A673 (cell line): ENCODE measurements at regions not wholly inside any gene's neighbourhood (a gene's known extent, or its start where the extent isn't known, plus 50 kb on each side); places are given as distances from the start of the nearest gene placed in this dataset.

Experiments
- BruUV-seq: library from RNA; stranded (reverse); fragments of 400-500 nt; replicated peaks from 2 replicates; lab custom pipeline; 2021; lab: Mats Ljungman, UMichigan
- CTCF ChIA-PET: fragments of 300-600 bp; sonication (Branson Sonifier 250); formaldehyde crosslinking; loops from one replicate; lab custom pipeline; 2022; ENCODE audit warnings: antibody characterized with exemption; lab: Charles Lee
- POLR2A ChIA-PET: fragments of 300-600 bp; sonication (Branson Sonifier 250); formaldehyde crosslinking; loops from one replicate; lab custom pipeline; 2022; ENCODE audit warnings: antibody characterized with exemption; ENCODE audit not compliant: low non-redundant PET; lab: Charles Lee
- DNase-seq: peaks from one replicate; pipeline ENCODE4 v3.0.0-alpha.2; 2015; ENCODE audit warnings: low spot score
- H3K27ac ChIP-seq: fragments of 200-600 bp; sonication (generic); 2 replicates; pipeline ENCODE4 v1.5.1; 2016; ENCODE audit warnings: mixed run types, low read depth, mild to moderate bottlenecking, mixed read lengths, antibody characterized with exemption, low read length; ENCODE audit not compliant: poor library complexity, severe bottlenecking
- H3K27me3 ChIP-seq: fragments of 200-600 bp; sonication (generic); replicated peaks from 2 replicates; pipeline ENCODE4 v1.6.1; 2017; ENCODE audit warnings: mixed run types, low read depth, mild to moderate bottlenecking, mixed read lengths, antibody characterized with exemption, low read length; ENCODE audit not compliant: insufficient read depth, poor library complexity
- H3K36me3 ChIP-seq: fragments of 200-600 bp; sonication (generic); 2 replicates; pipeline ENCODE4 v1.6.1; 2016; ENCODE audit warnings: mixed run types, mild to moderate bottlenecking, mixed read lengths, antibody characterized with exemption, low read length; ENCODE audit not compliant: insufficient read depth, poor library complexity, severe bottlenecking
- H3K4me1 ChIP-seq: fragments of 200-600 bp; sonication (generic); 2 replicates; pipeline ENCODE4 v1.6.1; 2017; ENCODE audit warnings: mixed run types, mild to moderate bottlenecking, mixed read lengths, antibody characterized with exemption, low read length; ENCODE audit not compliant: insufficient read depth, poor library complexity, severe bottlenecking
- H3K4me3 ChIP-seq: fragments of 200-600 bp; sonication (generic); 2 replicates; pipeline ENCODE4 v1.5.1; 2016; ENCODE audit warnings: low read depth, mixed run types, mild to moderate bottlenecking, mixed read lengths, low read length; ENCODE audit not compliant: poor library complexity, severe bottlenecking
- H3K9me3 ChIP-seq: fragments of 200-600 bp; sonication (generic); 2 replicates; pipeline ENCODE4 v1.6.1; 2016; ENCODE audit warnings: mixed run types, low read depth, mild to moderate bottlenecking, mixed read lengths, antibody characterized with exemption, low read length; ENCODE audit not compliant: poor library complexity, severe bottlenecking
- EZH2 ChIP-seq: fragments of 200-600 bp; sonication (generic); IDR thresholded peaks from 2 replicates; pipeline ENCODE4 v1.6.1; 2017; ENCODE audit warnings: borderline replicate concordance, low read depth, mild to moderate bottlenecking, mixed read lengths, antibody characterized with exemption, low read length; ENCODE audit not compliant: poor library complexity, severe bottlenecking
- intact Hi-C: fragments of 100-400 bp; cut with micrococcal nuclease; formaldehyde crosslinking; loops from one replicate; pipeline ENCODE4 v1.10.0; 2022; ENCODE audit not compliant: unreplicated experiment
- TF ChIP-seq, protein P1 (sequence below): fragments of 300-800, 200-600 bp; sonication (generic); conservative IDR thresholded peaks from 2 replicates; pipeline ENCODE4 v1.5.1; 2017; ENCODE audit warnings: low read depth, mild to moderate bottlenecking, antibody characterized with exemption, low read length, moderate library complexity, mixed read lengths

DNA sequence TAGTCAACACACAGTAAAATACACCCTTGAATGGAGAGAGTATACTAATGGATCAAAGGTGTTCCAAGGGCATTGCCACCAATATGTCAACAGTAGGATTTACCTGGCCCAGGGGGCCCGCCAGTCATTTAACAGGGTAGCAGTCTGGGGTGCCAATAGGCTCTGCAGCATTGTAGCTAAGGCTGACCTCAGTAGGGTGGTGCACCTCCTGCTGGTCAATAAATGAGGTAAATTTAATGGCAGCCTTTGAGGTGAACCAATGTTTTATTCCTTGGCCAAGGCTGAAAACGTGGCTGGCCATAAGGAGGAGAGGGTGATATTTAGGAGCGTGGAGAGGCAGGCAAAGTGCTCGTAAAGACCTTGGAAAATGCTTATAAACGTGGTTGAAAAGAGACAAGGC, 147.2 kb downstream of the RPS12 start:
- no peak overlapping the region for H3K4me3 ChIP-seq
- no peak overlapping the region for H3K27ac ChIP-seq
- peaks cover 52% of the 10 kb centered on the region for H3K27me3 ChIP-seq
- DNase-seq = no peak
- ChIA-PET POLR2A (interaction anchor here (0.5 kb wide), 1 partner anchor 1427 kb away, joined by 4 read pairs; no protein-coding TSS in a partner anchor), CTCF (interaction anchor here (0.6 to 1.5 kb wide), 3 partner anchors 132 to 431 kb away, joined by 4 to 7 read pairs (median 5); no protein-coding TSS in a partner anchor)
- no TSS peak for BruUV-seq
- H3K9me3 ChIP-seq = no peaks in the 10 kb centered on the region
- TF ChIP-seq, protein P1, sequence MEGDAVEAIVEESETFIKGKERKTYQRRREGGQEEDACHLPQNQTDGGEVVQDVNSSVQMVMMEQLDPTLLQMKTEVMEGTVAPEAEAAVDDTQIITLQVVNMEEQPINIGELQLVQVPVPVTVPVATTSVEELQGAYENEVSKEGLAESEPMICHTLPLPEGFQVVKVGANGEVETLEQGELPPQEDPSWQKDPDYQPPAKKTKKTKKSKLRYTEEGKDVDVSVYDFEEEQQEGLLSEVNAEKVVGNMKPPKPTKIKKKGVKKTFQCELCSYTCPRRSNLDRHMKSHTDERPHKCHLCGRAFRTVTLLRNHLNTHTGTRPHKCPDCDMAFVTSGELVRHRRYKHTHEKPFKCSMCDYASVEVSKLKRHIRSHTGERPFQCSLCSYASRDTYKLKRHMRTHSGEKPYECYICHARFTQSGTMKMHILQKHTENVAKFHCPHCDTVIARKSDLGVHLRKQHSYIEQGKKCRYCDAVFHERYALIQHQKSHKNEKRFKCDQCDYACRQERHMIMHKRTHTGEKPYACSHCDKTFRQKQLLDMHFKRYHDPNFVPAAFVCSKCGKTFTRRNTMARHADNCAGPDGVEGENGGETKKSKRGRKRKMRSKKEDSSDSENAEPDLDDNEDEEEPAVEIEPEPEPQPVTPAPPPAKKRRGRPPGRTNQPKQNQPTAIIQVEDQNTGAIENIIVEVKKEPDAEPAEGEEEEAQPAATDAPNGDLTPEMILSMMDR = peak; percentile 48
- TF ChIP-seq EZH2 = no peak
- no peaks in the 10 kb centered on the region for H3K36me3 ChIP-seq
- intact Hi-C loops = loop anchor here (5.0 kb wide), 3 partner anchors 231 to 591 kb away; no protein-coding TSS in a partner anchor
- H3K4me1 ChIP-seq = no peaks in the 10 kb centered on the region

DNA sequence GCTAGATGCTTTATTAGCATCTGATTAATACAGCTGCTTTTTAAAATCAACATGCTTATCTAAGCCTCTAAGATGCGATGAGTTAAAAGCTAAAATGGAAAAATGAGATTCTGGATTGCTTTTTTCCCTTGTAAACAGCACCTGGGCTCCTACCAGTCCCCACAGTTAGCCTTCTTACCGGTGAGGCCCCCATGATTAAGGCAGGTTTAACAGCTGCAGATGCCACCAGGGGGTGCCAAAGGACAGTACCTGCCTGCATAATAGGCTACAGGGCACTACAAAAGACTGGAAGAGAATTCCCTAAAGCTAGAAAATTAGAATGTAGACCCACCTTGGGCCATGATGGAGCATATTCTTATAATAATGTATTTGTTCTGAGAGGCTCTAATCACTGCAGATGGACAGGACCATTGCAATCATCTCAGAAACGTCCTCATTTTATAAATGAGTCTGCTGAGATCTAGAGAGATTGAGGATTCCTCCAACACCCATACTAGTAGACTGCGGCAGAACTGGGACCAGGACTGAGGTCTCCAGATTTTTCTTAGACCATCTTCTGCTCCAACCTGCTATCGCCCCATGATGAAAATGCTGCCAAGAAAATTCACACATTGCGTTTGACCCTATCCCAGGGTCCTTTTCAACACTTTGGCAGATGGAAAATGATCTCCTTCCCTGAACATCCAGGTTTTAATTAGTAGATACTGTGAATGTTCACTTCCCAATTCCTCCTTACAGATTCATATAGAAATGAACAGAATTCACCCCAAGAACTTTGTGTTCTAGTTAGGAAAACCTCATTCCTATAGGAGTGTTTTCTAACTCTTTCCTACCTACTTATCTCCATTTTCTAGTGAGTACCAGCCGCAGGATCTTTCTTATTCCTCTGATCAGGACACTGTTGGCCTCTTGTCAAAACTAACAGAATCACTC, 148.8 kb downstream of the RPS12 start:
- H3K36me3 ChIP-seq = no peaks in the 10 kb centered on the region
- CTCF ChIA-PET = interaction anchor here (0.5 to 0.6 kb wide), 4 partner anchors 293 to 431 kb away, joined by 3 to 18 read pairs (median 6); no protein-coding TSS in a partner anchor
- no peak overlapping the region for H3K4me3 ChIP-seq
- no peaks in the 10 kb centered on the region for H3K9me3 ChIP-seq
- intact Hi-C loops = loop anchor here (1.0 to 5.0 kb wide), 4 partner anchors 133 to 589 kb away; no protein-coding TSS in a partner anchor
- no TSS peak for BruUV-seq
- H3K27ac ChIP-seq = no peak overlapping the region
- H3K4me1 ChIP-seq = no peaks in the 10 kb centered on the region
- peak; percentile 78 for DNase-seq
- H3K27me3 ChIP-seq = peaks cover 36% of the 10 kb centered on the region
- POLR2A ChIA-PET = no interaction called here
- TF ChIP-seq, protein P1 = peak; percentile 90
- TF ChIP-seq EZH2 = no peak

DNA sequence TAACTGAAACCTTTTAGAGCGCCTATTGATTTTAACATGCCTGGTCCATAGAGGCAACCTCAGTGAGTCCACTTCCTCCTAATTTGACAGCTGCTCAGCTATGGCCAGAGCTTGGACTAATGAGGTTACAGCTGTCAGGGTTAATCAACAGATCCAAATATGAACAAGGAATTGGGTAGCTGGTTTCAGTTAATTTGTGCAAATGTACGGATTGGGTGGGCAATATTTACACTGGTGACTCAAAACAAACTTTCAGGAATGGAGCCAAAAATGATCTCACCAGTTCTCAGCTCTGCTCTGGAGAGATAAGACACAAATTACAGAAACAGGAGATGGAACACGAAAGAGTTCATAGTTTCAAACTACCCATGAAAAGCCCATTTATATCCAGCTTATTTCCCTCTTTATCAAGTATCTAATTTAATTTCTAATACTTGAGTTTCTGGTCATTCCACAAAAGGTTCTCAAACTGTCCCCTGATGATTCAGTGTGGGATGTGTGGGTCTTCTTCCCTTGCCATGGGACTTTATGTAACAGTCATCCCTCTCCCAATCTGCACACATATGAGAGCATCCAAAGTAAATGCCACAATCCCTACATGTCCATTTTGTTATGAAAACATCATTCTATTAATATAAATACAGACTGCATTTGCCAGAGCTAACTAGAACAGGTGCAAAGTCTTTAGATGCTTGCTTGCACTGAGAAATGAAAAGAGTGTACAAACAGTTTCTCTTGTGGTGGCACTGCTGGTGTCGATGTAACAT, 149.9 kb downstream of the RPS12 start:
- no peaks in the 10 kb centered on the region for H3K9me3 ChIP-seq
- no peaks in the 10 kb centered on the region for H3K4me1 ChIP-seq
- peaks cover 25% of the 10 kb centered on the region for H3K27me3 ChIP-seq
- no peak overlapping the region for H3K4me3 ChIP-seq
- no TSS peak for BruUV-seq
- intact Hi-C loops = loop anchor here (2.0 to 5.0 kb wide), 4 partner anchors 228 to 588 kb away; no protein-coding TSS in a partner anchor
- H3K27ac ChIP-seq = no peak overlapping the region
- DNase-seq = peak; percentile 36
- POLR2A ChIA-PET = no interaction called here
- H3K36me3 ChIP-seq = no peaks in the 10 kb centered on the region
- TF ChIP-seq EZH2 = no peak
- TF ChIP-seq, protein P1 = no peak
- CTCF ChIA-PET = interaction anchor here (0.8 kb wide), 1 partner anchor 12 kb away, joined by 3 read pairs; no protein-coding TSS in a partner anchor
